GM18873 (cell line): ENCODE measurements at regions not wholly inside any gene's neighbourhood (a gene's known extent, or its start where the extent isn't known, plus 50 kb on each side); places are given as distances from the start of the nearest gene placed in this dataset.

Experiments used
- ATAC-seq: cut with Tn5 transposase; IDR thresholded peaks from one replicate; pipeline ENCODE4 v1.9.1; 2021; ENCODE audit warnings: mild to moderate bottlenecking, moderate library complexity, moderate number of reproducible peaks; ENCODE audit not compliant: unreplicated experiment, low FRiP score

DNA sequence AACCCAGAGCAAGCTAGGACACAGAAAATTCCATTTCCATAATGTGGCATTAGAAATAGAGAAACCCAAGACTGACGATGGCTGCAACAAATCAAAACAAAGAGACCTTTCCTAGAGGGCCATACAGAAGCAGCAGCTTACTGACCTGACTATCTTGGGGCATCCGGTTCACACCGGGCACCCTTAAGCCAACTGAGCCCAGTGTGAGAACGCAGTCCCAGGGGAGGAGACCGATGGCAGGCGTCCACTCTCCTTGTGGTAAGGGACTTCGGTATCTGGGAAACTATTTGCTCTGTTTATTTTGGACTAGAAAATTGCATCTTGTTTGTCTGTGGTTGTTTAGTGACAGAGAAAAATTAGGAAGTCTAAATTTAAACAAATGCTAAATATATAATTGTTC is 244.8 kb upstream of the COPS8 start:
- ATAC-seq, result no peak

DNA sequence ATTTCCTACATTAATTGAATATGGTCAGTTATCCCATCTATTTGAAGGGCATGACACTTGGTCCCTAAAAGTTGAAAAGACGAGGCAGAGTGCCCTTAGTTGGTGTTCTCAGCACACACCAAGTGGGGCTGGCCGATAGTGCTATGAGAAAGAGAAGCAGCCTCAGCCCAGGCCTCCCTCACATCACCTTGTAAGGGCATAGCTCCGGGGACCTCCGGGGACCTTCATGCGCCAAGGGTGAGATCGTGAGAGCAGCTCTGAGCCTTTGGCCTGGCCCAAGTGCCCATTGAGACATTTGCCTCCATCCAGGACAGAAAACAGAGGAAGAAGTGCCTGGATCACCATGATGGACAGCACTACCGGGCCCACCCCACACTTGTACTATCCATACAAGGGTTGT is 244.3 kb upstream of the COPS8 start:
- no peak for ATAC-seq

DNA sequence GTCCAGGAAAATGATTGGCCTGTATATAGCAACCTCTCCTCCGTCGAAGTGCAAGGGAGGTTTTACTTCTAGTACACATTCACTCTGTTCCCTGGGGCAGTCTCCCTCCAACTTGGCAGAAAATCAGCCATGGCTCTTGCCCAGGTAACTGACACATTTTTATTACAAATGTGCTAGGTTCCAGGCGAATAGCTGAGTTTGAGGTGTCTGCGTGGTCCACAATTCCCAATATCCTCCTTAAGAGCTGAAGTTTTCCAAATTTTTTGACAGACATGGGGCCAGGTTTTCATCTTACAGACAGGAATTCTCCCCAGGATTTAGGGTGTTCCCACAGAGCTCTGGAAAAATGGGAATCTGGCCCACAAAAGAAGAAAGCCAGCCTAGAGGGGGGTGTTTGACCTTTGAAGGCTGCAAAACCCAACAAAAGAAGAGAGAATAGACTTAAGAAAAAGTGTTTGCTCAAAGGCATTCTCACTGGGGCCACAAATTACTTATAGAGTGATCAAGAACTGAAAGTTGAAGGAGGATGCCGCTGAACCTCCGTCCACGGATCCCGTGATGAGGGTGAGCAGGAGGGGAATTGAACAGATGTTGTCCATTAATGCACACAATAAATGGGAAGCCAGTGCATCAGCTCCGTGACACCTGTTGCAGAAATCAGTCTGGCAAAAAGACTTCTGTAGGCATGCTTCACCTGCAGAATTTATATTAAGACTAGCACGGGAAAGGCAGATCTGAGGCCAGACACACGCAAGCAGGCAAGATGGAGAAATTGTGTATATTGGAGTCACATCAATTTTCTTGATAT is 242.3 kb upstream of the COPS8 start:
- ATAC-seq, result no peak

DNA sequence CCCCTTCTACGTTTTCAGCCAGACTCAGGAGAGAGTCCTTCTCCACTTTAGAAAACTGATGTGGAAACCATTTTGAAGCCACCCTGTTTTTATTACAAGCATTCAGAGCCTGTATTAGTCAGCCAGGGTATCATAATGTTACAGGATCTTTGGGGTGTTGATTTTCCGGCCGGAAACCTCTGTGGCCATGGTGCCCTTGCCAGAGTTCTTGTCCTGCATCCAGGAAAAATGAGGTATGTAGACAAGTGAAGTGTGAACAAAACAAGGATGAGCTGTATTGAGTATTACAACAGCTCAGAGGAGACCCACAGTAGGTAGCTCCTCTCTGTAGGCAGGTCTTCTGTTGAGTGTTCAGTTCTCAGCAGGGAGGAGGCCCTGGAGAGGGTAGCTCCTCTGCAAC is 241.0 kb upstream of the COPS8 start:
- no peak for ATAC-seq

DNA sequence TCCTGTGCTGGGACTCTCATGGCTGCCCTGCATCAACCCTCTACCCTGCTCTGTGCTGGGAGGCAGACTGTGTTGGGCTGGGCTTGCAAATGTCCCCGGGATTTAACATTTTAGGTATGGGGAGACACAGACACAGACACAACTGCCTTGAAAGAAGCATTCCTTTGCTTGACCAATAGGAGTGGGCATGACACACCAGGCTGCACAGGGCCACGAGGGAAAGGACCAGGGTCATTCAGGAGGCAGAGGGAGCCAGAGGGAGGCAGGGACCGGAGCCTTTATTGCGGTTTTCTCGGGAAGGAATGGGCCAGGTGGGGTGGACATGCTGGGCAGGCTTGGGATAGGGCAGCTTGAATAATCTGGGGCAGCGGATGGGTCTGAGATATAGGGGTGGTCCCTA is 238.7 kb upstream of the COPS8 start:
- ATAC-seq, result no peak

DNA sequence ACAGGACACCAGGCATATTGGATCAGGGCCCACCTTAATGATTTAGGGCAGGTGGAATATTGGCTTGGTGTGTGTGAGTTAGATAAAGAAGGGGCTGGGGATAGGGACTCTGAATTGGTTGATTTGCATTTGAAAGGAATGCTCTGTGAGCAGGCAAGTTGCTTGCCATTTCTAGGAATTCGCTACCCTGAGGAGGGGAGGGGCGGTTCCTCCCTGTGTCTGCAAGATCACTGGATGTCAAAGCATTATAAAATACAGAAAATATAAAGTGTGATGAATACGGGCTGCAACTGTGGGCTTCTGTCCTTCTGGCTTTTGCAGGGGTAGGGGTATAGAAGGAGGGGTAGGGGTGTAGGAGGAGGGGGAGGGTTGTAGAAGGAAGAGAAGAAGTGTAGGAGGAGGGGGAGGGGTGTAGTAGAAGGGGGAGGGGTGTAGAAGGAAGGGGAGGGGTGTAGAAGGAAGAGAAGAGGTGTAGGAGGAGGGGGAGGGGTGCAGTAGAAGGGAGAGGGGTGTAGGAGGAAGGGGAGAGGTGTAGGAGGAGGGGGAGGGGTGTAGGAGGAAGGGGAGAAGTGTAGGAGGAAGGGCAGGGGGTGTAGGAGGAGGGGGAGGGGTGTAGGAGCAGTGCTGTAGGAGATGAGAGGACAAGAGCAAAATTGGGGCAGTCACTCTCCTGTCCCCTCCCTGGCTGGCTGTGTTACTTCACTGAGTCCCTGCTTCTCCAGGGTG is 238.0 kb upstream of the COPS8 start:
- ATAC-seq, result no peak

DNA sequence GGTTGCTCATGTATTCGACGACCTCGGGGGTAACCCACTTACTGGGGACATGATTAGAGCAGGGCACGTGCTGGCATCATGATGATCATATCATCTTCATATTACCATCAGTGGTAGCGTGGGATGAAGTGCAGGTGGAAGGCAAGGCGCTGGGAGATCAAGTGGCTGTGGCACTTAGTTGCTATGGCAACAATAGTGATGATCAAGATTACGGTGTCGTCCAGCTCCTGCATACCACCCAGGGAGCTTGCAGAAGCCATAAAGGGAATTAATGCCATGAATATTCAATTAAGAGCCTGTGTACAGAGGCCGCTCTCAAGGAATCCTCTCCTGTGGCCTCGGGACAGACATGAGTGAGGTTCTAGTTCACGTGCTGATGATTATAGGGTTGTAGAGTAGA is 237.2 kb upstream of the COPS8 start:
- ATAC-seq, result no peak

DNA sequence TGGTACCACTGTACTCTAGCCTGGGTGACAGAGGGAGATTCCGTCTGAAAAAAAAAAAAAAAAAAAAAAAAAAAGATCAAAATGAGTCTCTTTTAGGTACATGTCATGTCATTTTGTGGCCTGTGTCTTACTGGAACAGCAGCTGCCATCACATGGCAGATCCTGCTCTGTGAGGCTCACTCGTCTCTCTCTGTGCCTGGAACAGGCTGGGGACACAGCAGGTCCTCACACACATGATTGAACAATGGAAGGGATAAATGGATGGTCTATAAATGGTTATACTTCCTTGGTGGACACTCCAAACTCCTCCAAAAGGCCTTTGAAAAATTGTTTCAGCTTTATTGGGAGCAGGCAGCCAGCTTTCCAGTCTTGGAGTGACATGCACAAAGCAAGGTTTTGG is 236.2 kb upstream of the COPS8 start:
- ATAC-seq, result no peak

DNA sequence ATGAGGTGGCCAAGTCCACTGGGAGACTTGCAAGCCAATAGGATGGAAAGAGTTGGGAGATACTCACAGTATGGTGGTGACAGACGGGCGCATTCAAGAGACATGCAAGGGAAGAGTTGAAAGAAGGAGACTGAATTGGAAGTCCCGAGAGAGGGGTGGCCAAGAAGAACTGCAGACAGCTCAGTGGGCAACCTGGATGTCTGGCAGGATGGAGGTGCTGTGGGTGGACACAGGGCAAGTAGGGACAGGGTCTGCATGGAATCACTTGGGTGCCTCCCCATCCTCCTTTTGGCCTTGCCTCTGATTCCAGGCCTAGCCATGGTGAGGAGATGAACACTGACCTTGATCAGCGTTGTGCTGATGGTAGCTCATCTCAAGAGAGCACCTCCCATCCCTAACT is 235.7 kb upstream of the COPS8 start:
- no peak for ATAC-seq

DNA sequence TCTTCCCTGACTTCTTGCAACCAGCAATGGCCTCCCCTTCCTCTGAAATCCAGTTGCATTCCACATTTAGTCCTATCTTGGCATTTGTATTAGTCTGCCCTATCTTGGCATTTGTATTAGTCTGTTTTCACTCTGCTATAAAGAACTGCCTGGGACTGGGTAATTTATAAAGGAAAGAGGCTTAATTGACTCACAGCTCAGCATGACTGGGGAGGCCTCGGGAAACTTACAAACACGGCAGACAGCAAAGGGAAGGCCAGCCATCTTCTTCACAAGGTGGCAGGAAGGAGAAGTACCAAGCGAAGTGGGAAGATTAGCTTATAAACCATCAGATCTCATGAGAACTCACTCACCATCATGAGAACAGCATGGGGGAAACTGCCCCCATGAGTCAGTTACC is 234.5 kb upstream of the COPS8 start:
- no peak for ATAC-seq

DNA sequence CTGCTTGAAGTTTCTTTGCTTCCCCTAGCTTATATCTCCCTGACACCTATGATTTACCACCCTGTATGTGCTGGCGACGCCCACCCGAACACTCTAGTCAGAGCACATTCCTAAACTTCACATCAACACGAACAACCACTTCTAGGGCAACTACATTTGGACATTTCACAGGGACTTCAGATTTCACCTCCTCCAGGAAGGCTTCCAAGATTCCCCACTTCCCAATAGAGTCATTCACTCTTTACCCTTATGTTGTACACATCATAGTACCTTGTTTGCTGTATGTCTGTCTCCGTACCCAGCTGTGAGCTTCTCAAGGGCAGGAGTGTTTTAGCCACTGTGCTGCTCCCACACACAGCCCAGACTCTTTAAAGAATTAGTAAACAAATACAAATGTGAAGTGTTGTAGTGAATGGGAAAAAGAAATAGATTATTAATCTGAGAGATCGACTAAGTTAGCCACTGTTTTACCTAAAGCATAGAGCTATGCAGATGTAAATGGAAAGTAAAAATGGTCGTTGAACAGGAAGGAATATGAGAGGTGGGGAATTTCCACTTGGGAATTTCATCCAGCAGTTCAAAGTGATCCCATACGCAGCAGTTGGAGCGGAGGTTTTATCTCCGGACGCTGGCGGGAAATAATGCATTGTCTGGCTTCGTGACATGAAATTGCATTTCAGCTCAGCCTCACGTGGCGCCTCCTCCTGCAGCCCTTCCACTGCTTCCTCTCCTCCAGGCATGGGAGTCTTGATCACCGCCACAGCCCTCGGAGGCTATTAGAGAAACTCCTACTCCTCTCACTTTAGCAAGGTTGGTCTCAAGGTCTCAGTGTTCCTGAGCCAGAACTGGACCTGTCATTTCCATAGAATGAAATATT is 233.4 kb upstream of the COPS8 start:
- ATAC-seq, result no peak

DNA sequence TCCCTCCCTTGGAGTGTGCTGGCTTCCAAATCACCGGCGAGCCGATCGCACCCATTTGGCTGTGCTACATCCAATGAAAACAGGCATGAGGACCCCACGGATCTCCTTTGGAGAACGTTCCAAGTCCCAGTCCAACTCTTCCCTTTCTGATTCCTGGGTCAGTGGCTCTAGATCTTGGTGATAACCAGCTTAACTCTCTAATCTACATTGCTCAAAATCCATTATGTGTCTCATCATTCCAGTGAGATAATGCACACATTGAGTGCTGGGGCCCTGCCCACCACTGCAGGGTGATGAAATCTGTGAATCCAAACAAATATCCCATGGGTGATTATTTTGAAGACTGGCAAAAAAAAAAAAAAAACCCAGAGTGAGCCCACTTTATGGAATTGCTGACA is 232.7 kb upstream of the COPS8 start:
- no peak for ATAC-seq

DNA sequence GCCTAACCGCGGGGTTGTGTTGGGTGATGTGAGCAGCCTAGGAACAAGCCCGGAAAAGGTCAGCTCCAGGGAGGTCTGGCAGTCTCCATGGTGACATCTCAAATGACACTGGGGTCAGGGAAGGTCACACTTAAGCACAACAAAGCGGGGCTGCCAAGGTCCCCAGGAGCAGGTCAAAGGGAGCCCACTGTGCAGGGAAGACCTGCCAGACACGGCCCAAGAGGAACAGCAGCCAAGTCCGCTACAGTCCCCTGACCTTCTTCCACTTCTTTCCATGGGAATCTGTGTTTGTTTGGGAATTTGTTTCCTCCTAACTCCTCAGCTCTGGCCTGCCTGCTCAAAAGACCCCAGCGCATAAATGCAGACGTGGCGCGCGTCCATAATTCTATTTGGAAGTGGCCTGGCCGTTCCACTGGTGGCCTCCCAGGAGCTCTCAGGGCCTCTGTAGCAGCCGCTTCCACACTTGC is 232.1 kb upstream of the COPS8 start:
- ATAC-seq, result no peak

DNA sequence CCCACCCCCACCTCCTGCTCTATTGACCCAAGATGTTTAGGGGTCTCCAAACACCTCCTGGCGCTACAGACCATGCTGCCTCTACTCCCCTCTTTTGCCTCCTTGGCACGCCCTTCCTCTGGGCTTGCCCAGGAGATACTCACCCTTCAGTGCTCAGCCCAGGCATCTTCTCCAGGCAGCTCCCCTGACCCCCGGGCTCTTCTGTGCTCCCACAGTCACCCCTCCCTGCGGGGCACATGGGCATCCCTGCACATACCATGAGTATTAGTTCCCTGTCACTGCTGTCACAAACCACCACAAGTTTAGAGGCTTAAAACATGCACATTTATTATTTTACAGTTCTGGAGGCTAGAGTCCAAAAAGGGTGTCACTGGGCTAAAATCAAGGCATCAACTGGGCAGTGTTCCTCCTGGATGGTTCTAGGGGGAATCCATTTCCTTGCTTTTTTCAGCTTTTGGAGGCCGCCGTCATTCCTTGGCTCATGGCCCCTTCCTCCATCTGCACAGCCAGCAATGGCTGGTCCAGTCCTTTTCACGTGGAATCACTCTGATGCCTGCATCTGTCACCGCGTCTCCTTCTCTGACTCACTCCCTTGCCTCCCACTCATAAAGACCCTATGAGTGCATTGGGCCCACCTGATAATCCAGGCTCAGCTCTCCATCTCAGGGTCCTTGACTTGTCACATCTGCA is 230.4 kb upstream of the COPS8 start:
- ATAC-seq, result no peak

DNA sequence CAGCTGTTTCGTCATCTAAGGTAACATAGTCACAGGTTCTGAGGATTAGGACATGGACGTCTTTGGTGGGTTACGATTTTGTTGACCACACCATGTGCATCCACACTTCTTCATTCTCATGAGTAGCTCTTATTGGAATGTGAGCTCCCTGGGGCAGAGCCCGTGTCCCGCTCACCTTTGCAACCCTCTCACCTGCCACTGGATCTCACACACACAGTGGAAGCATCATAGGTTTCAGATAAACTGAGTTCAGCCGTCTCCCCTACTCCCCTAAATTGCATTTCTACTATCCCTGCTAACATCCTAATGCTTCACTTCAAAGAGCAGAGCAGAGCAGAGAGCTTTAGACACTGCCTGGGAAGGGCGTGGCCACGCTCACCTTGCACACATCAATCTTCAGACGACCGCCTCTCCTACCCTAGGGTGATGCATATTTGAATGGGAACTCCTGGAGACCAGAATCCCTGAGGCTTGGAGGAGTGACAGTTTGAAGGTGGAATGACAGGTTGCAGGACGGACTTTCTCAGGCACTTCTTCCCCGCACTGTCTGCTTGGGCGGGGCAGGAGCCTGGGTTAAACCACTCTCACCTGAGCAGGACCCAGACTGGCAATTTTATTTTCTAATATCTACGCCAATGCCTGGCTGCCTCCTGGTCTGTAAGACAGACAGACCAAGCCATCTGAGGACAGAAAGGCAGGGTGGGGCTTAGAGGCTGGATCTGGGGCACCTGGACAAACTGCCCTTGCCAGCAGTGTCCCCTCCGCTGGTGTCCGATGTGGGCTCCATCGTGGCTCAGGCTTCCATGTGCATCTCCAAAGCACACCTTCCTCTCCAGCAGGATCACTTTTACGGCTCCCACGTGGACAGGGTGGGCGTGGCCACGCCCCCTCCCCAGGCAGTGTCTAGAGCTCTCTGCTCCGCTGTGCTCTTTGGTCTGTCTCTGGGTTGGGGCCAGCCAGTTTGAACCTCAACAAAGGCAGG is 229.5 kb upstream of the COPS8 start:
- no peak for ATAC-seq

DNA sequence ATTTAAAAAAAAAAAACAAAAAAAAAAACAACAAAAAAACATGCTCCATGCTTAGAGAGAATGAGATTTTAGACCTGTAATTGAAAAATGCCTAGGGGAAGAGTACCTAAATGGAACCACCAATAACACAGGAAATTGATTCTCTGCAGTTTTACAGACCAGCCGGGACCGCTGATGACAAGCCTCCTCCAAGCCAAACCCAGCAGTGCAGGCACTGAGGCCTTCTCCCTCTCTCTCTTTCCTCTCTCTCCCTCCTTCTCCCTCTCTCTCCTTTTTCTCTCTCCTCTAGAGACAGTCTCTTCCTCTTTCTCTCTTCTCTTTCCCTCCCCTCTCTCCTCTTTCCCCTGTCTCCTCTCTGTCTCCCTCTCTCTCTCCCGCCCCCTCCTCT is 228.8 kb upstream of the COPS8 start:
- ATAC-seq, result no peak

DNA sequence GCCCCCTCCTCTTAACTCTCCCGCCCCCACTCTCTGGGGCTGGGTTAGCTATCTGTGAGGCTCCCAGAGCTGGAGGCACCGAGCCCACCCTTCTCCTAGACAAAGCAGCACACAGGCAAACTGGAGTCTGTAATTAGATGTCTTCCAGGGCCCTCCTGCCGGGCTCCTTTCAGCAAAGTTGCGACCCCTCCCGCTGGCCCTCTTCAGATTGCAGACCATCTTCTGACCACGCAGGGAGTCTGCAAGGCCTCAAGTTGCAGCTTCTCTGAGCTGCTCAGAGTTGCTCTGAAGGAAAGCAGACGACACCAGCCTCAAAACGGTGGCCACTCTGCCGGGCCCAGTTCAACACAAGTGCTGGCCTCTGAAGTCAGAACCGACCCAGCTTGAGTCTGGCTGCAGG is 228.4 kb upstream of the COPS8 start:
- ATAC-seq, result no peak

DNA sequence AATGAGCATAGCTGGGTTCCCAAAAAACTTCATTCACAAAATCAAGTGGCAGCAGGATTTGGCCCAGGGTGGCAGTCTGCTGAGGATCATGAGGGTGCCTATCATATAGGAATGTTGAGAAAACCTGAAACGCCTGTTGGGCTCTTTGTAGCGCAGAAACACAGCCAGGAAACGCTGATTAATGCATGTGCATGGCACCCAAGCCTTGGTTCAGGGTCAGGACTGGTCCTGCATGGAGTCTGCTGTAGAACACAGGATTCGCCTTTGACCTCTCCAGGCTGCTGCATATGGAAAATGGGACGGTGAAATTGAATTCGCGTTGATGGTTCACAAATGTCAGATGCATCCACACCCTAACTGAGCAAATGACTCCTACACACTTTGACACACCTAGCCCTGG is 227.9 kb upstream of the COPS8 start:
- no peak for ATAC-seq

DNA sequence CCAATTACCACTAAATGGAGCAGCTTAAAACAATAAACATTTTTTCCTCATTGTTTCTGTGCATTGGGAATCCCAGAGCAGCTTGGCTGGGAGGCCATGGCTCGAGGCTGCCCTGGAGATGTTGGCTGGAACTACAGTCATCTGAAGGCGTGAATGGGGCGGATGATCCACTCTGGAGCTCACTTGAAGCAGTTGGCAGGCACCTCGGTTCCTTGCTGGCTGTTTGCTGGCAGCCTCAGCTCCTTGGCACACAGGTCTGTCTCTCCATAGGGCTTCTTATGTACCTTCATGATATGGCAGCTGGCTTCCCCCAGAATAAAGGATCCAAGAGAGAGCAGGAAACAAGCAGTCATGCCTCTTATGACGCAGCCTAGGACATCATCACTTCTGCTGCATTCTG is 227.0 kb upstream of the COPS8 start:
- ATAC-seq, result no peak
